HG02763 (cell line): ENCODE measurements at regions not wholly inside any gene's neighbourhood (a gene's known extent, or its start where the extent isn't known, plus 50 kb on each side); places are given as distances from the start of the nearest gene placed in this dataset.

Source experiments
- ATAC-seq: cut with Tn5 transposase; IDR thresholded peaks from one replicate; pipeline ENCODE4 v1.9.1; 2021; ENCODE audit warnings: mild to moderate bottlenecking, moderate library complexity; ENCODE audit not compliant: unreplicated experiment

DNA sequence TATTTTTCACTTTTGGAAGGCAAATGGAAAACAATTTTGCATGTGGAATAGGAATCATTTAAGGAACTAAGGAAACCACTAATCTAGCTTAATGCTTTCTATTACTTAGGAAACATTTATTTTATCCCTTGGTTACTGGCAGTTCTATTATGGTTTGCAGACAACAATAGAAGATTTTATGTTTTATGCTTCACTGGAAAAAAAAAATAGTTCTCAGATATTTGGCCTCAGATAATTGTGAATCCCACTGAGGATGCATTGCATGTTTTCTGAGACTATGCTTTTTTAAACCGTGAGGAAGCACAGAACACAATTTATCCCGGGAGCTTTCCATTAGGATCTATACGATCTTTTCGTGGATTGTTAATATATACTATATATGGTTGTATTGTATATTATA lies 356.9 kb downstream of the CSNK1G3 start:
- ATAC-seq: no peak

- no peak for ATAC-seq
Measured at GRCh38 chr5:123868267-123868666, 356.3 kb downstream of the CSNK1G3 start.

GRCh38 chr5:123865641-123866040 lies 353.7 kb downstream of the CSNK1G3 start:
- no peak for ATAC-seq

- no peak for ATAC-seq
Measured at GRCh38 chr5:123864578-123864977, 352.6 kb downstream of the CSNK1G3 start.

- no peak for ATAC-seq
Measured at GRCh38 chr5:123858938-123859337, 347.0 kb downstream of the CSNK1G3 start.

DNA sequence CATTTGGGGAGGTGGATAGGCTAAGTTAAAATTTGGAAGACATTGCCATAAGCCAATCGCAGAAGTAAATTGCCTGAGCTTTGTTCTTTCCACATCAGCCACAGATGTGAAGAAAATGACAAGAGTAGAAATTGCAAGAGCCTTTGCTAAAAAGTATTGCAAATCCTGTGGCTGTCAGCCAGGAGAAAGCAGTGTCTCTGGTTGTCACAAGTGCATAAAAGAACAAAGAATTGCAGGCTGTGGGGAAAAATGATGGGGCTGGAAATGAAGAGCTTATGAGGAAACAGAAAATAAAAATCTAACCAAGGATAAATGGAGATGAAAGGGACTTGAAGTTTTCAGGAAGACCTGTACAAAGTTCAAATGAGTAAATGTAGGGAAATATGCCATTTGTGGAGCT lies 344.8 kb downstream of the CSNK1G3 start:
- ATAC-seq: no peak

DNA sequence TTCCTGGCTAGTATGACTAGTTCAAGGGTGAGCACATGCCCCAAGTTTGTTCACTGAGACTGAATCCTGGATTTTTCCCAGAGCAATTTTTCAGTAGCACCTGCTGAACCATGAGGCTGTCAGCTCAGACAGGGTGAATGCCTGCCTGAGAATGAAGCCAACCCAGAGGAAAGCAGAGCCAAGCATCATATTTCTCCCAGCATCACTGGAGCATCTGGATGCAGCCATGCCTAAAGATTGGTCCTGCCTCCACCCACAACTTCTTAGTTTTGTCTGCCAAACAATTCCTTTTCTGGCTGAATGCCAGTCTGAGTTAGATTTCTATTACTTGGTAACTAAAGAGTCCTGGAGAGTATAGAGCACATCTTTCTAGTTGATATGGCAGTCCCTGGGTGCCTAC lies 343.6 kb downstream of the CSNK1G3 start:
- ATAC-seq: no peak

GRCh38 chr5:123845356-123846100 lies 333.6 kb downstream of the CSNK1G3 start:
- ATAC-seq: no peak

GRCh38 chr5:123844873-123845272 lies 332.9 kb downstream of the CSNK1G3 start:
- no peak for ATAC-seq

- ATAC-seq: no peak
Measured at GRCh38 chr5:123835421-123835820, 323.4 kb downstream of the CSNK1G3 start.

DNA sequence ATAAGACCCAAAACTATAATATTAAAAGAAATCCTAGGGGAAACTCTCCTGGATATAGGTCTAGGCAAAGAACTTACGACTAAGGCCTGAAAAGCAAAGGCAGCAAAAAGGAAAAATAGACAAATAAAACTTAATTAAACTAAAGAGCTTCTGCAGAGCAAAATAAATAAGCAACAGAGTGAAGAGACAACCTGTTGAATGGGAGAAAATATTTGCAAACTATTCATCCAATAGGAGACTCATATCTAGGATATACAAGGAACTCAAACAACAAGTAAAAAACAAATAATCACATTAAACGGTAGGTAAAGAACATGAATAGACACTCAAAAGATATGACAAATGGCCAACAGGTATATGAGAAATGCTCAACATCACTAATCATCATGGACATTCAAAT lies 318.6 kb downstream of the CSNK1G3 start:
- no peak for ATAC-seq

GRCh38 chr5:123827811-123828210 lies 315.8 kb downstream of the CSNK1G3 start:
- no peak for ATAC-seq

DNA sequence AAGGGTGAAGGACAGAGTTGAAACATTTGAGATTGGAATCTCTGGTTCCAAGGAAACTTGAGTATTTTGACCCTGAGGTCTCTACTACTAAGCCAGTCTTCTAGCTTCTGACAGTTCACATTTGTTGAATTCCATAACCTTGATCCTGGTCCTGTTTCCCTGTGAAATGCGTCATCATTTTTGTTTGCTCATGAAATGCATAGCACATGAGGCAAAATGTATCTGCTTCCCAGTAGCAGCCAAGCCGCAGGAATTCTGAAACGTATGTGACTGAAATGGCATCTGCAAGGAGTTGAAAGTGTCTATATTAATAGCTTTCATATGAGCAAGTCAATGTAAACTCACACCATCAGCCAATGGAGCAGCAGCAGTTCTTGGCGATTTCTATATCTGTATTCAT lies 307.9 kb downstream of the CSNK1G3 start:
- ATAC-seq: no peak

GRCh38 chr5:123819386-123819785 lies 307.4 kb downstream of the CSNK1G3 start:
- ATAC-seq: no peak

GRCh38 chr5:123817267-123817666 lies 305.3 kb downstream of the CSNK1G3 start:
- ATAC-seq: no peak

DNA sequence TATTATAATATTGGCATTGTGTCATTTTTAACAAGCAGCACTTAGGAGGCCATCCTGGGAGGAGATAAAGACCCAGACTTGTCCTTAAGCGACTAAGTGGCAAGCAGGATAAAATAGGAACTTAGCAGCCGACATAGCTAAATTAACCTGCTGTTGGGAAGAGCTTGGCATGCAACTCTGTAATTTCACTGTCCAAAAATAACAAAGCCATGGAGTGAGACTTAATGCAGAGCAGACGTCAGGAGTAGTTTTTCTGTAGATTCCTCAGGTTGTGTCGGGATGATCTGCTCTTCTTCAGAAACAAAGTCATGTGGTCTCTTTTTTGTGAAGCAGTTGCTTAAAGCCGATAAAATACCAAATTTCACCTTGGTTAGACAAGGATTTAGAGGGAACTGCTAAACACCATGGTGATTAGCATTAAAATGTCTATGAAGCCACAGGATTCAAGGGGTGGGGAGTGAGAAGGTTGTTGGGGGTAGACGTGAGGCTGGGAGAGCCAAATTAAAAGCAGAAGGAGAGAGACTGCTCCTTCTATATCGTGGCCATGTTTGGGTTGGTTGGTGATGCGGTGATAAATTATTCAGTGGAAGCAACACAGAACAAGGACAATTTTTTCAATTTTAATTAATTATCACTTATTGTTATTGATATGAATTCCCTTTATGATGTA lies 303.0 kb downstream of the CSNK1G3 start:
- ATAC-seq: no peak

- ATAC-seq: no peak
Measured at GRCh38 chr5:123813937-123814624, 302.1 kb downstream of the CSNK1G3 start.

GRCh38 chr5:123813264-123813663 lies 301.3 kb downstream of the CSNK1G3 start:
- no peak for ATAC-seq

DNA sequence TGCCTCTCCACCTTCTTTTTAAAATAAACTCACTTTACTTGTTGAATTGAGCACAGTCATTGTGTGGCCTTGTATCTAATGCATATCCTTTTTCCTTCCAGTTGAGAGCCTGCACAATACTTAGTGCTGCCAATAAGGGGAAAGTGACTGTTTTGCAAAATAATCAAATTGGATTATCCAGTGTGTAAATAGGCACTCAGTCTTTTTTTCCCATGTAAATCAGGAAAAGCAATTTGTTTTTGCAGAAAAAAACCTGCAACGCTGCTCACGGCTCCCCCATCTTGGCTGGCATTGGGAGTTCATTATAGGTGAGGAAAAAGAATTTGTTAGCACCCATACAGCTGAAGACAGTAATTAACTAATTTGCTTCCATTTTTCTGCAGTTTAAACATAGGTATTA lies 299.9 kb downstream of the CSNK1G3 start:
- no peak for ATAC-seq

- ATAC-seq: no peak
Measured at GRCh38 chr5:123810746-123811340, 298.9 kb downstream of the CSNK1G3 start.

DNA sequence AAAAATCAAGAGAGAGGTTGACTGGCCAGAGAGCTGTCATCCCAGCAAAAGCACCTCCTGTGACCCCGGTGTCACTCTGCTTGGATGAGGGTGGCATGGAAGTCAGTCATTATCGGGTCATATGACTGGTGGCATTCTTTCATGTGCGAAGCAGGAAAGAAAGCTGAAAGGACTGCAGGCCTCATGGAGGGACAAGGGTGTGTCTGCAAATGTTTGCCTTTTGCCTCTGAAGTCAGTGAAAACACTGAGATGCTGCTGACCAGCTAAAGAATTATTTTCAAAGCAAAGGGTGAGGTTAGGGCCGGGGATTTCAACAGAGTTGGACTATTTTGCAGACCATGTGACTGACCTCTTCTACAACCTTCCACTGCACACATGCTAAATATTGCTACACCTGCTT lies 298.3 kb downstream of the CSNK1G3 start:
- ATAC-seq: no peak
